NCI-H146 treated with DMSO at 0.1 percent for 48 hours (cell line): ENCODE measurements at regions not wholly inside any gene's neighbourhood (a gene's known extent, or its start where the extent isn't known, plus 50 kb on each side); places are given as distances from the start of the nearest gene placed in this dataset.
"Not testable (repeated sequence)": the region's sequence is repeated elsewhere in the genome, so short reads cannot be mapped to it uniquely, and the experiment has no call there.

Experiments
- DNase-seq: peaks from one replicate; lab custom pipeline; 2025; ENCODE audit not compliant: unreplicated experiment; lab: John Stamatoyannopoulos, UW

DNA sequence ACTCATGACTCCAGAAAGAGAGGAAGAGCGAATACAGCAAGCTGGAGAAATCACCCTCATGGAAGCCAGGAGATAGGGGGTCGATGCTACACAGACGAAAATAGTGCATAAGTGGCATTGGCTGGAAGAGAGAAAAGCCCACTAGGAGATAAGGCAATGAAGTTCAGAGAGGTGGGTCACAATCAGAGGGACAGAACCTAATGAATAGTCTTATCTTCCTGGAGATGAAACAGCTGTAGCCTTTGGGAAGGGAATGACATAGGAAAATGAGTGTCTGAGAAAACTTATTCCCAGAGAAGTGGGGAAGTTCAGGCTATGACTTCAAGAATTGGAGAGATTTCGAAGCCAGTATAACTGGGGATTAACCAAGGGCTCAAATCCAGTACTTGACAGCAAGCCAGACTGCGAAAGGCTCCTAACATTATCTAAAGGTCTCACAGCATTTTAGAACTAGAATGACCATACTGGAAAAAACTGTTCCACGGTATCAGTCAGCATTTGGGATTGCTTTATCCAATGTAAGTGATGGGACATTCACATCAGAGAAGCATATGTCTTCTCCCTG, 211.1 kb downstream of the ZNF365 start:
- no peak for DNase-seq

DNA sequence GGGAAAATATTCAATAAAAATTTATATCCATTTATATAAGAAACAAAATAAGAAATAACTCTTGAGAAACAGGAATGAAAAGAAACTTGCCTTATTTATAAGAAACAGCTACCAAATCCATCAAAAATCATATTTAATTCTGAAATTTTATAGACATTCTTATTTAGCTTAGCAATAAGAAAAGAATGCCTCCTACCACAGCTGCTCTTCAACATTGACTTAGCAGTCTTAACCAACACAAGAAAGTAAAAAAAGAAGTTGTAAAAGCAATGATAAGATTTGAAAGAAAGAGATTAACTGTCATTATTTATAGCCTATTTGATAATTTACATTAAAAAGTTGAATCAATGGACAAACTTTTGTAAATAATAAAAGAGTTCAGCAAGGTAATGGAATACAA, 212.8 kb downstream of the ZNF365 start:
- DNase-seq = no peak

DNA sequence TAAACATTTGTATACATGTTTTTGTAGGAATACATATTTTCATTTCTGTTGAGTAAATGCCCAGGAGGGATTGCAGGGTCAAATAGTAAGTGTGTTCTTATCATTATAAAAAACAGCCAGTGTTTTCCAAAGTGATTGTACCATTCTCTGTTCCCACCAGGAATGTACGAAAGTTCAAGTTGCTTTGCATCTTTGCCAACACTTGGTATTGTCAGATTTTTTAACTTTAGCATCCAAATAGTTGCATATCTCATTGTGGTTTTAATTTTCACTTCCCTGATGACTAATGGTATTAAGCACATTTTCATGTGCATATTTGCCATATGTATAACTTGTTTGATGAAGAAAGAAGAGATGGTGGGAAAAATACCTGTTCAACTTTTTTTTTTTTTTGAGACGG, 213.9 kb downstream of the ZNF365 start:
- no peak for DNase-seq

DNA sequence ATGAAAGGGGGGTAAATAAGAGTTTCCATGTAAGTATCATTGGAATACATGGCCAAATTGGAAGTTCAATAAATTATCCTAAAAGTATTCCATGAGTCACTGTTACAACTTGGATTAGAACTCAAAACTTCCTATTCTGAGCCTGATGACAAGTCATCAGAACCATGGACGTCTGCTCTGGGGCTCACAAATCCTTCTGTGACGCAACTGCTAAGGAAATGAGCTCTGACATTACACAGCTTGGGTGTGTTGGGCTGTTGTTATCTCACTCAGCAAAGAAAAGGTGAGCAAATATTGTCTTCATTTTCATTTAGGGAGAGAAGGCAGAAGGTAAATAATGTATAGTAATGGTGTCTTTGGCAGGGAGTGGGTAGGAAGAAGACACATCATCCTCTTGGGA, 214.8 kb upstream of the ADO start:
- DNase-seq = no peak

DNA sequence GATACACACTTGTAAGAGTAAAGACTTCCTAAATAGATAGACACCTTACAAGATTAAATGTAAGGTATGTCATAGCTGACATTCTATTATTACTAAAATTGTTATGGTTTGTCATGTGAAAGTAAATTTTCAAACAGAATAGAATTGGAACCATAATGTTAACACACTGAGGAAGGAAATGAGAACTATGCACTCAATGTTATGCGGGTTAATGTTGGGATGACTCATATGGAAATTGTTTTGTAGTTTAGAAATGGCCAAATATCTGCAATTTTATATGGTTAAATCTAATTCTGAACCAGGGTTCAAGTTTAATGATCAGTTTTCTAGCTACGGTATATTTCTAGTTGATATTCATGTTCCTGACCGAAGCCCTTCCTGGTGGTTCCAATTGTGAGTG, 214.2 kb upstream of the ADO start:
- DNase-seq = no peak

DNA sequence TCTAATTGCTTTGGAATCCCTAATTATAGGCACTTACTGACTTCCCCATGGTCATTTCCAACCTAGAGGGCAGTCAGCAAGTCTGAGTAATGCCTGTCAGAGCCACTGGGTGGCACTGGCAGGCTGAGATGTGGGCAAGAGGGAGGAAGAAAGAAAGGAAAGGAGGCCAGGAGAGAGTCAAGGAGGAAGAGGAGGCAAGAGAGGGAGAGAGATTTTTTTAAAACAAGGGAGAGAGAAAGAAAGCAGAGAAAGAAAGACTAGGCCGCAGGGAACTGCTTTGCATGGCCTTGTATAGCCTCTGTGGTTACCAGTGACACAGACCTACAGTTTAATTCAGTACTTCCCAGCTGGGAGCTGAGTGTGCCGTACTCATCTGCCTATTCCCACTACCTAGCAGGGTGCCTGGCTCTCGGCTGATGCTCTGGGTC, 210.4 kb upstream of the ADO start:
- no peak for DNase-seq

DNA sequence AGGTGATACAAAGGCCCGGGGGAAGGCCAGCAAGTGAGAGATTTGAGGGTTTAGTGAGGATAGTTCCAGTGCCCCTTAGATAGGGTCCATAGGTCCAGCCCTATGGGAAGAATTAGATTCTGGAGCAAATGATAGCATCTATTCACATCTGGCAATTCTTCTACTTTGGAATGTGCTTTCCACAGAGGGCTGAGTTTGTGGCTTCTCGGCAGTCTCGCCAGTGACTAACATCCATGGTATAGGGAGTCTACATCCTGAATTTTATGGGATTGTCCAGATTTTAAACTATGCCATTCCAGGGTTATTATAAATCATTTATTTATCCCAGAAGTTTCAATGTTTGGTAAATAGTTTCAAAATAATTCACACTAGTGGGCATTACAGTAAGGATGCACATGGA, 207.3 kb upstream of the ADO start:
- no peak for DNase-seq

DNA sequence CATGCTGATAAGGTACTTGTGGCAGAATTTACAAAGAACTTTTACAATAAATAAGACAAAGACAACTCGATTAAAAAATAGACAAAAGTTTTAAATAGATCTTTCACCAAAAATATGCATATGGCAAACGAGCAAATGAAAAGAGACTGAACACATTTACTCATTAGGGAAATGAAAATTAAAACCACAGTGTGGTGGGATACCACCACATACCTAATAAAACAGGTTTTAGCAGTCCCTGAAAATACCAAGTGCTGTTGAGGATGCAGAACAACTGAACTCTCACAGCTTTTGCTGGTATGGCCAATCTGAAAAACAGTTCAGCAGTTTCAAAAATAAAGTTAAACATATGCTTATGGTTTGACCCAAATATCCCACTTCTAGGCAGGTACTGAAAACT, 205.4 kb upstream of the ADO start:
- no peak for DNase-seq

DNA sequence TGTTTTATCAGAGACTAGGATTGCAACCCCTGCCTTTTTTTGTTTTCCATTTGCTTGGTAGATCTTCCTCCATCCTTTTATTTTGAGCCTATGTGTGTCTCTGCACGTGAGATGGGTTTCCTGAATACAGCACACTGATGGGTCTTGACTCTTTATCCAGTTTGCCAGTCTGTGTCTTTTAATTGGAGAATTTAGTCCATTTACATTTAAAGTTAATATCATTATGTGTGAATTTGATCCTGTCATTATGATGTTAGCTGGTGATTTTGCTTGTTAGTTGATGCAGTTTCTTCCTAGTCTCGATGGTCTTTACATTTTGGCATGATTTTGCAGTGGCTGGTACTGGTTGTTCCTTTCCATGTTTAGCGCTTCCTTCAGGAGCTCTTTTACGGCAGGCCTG, 198.0 kb upstream of the ADO start:
- DNase-seq = not testable (repeated sequence)

DNA sequence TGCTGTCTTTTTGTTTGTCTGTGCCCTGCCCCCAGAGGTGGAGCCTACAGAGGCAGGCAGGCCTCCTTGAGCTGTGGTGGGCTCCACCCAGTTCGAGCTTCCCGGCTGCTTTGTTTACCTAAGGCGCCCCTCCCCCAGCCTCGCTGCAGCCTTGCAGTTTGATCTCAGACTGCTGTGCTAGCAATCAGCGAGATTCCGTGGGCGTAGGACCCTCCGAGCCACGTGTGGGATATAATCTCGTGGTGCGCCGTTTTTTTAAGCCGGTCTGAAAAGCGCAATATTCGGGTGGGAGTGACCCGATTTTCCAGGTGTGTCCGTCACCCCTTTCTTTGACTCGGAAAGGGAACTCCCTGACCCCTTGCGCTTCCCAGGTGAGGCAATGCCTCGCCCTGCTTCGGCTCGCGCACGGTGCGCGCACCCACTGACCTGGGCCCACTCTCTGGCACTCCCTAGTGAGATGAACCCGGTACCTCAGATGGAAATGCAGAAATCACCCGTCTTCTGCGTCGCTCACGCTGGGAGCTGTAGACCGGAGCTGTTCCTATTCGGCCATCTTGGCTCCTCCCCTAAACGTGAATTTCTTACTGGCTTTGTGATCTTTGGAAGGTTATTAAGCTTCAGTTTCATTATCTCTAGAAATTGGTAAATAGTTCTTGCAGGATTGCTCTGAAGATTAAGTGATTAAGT, 196.2 kb upstream of the ADO start:
- DNase-seq = not testable (repeated sequence)

DNA sequence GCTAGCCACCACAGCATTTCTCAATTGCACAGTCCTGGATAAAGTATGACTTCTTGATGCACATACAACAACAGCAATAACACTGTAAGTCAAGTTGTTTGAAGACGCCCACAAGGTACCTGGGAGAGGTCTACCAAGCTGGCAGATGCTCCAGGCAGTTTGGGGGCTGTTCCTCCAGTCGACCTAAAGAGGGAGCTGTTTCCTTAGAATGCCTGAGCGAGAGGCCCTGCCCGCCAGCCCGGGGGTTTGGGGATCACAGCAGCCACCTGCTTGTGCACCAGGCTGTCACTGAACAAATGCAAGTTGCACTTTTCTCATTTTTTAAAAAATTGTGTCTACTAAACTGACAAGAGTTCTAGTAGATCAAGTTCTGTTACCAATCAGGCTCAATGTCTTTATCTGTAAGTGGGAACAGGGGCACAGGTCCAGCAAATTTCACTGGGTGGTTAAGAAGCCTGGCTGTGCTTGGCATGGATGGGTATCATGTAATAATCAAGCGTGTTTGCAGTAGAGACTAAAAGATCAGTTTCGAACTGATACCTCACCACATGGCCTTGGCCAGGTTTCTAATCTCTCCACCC, 193.8 kb upstream of the ADO start:
- no peak for DNase-seq

DNA sequence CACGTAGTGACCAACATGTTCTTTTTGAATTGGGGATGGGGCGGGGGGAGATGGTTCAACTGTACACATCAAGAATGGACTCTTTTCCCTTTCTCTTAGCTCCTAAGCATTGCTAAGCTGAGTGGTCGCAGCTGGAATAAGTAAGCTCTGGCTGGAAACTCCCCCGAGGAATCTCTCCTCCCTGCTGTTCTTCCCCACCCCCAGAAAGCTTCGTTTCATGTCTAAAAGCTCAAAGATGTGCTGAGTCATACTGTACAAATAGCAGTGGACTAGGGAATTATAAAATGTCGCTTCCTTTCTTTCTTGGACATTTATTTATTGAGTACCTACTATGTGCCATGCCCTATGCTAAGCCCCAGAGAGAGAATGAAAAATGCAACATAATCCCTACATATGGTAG, 191.1 kb upstream of the ADO start:
- DNase-seq = no peak

DNA sequence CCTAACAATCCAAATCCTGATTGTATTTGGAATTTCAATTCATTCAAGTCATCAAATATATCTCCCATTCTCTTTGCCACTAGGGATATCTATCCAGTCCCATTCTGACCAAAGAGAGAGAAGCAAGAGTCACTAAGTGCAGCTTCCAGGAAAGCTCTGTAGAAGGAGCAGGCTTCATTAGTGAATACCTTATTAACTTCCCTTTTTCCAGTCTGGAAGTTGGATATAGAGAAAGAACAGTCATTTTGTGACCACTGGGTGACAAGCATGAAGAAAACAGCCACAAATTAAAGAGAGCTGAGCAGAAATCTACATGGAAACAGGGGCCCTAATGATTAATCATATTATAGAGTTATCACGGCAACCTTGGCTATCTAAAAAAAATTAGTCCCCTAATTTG, 190.7 kb upstream of the ADO start:
- DNase-seq = no peak

DNA sequence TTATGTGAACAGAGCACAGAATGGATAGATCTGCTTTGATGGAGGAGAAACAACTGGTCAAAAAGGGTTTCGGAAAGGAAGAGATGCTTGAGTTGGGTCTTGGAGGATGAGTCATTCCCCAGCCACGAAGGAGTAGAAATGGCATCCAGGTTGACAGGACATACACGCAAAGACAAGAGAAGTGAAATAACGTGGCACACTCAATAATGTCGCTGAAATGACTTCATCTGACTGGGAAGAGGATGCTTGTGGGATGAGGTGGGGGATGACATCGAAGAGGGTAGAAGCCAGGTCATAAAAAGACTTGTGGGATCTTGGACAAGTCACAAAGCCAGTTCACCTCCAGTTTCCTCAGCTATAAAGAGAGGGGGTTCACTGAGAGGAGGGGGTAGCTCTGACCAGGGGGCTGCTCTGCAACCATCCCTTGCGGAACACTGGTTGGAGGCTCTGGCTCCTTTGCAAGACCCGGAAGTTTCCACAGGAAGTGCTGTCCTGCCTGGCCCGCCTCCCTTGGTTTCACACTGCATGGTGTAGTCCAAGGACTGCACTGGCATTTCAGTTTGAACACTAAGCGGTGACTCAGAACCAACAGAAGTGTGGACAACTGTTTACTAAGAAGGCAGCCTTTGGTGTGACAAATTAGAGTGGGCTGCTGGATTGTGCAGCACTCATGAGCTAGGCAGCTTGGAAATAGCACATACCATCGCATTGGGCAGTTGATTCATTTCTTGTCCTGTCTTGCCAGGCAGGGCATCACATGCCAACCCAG, 189.9 kb upstream of the ADO start:
- no peak for DNase-seq

DNA sequence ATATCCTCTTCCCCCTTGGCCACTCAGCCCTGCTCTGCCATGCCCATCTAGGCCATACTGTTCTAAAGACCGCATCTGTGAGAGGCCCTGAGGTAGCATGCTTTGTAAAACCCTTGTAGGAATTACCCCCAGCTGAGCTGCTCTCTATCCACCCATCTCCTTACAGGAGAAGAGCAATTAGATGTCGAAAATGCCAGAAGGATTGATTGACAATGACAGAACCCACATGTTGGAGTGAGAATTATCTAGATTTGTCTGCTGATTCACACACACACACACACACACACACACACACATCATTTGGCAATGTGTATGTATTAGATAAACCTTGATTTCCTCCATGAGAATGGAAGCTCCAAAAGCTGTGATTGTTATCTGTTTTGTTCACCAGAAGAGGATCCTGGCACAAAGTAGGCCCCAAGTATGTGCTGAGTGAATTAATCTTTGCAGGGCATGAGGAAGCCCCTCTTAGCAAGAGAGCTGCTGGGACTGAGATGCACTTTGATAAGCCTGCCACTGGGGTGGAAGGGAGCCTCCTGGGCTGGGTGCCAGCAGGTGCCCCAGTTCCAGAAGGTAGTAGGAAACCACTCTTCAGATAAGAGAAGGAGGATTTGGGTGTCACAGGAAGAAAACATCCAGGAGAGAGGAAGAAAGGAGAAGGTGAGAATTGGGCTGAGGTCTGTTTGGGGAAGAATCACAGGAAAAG, 187.5 kb upstream of the ADO start:
- DNase-seq = no peak

DNA sequence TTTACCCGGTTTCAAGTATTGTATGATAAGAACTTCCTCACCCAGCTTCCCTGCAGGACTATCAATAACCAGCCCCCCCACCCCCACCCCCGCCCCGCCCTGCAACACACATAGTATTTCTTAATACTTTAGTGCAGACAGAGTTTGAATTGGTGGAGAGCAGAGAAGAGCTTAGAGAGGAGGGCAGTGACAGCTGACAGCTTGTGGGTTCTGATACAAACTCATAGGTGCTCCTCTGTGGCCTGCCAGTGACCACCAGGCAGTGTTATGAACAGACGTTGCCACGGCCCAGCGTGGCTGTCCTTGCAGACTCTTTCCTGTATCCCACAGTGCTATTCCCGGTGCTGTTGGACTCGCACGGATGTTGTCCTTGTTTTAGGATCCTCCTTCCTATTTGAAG, 186.9 kb upstream of the ADO start:
- no peak for DNase-seq

DNA sequence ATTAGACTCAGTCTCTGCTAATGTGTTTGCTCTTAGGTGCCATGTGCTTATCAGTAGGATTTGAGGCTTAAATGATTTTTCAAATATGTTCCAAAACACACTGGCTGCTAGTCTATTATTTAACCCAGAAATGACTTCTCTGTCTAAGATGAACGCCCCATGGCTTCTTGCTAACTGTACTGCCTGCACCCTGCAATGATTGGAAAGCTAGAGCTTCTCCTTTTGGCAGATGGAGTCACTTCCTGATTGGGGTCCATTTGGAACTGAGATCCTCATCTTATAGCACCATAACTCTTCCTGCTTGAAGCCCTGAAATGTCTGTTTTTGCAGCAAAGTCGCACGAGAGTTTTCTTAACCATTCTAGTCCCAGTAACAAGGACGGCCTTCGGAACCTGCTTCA, 186.5 kb upstream of the ADO start:
- no peak for DNase-seq

DNA sequence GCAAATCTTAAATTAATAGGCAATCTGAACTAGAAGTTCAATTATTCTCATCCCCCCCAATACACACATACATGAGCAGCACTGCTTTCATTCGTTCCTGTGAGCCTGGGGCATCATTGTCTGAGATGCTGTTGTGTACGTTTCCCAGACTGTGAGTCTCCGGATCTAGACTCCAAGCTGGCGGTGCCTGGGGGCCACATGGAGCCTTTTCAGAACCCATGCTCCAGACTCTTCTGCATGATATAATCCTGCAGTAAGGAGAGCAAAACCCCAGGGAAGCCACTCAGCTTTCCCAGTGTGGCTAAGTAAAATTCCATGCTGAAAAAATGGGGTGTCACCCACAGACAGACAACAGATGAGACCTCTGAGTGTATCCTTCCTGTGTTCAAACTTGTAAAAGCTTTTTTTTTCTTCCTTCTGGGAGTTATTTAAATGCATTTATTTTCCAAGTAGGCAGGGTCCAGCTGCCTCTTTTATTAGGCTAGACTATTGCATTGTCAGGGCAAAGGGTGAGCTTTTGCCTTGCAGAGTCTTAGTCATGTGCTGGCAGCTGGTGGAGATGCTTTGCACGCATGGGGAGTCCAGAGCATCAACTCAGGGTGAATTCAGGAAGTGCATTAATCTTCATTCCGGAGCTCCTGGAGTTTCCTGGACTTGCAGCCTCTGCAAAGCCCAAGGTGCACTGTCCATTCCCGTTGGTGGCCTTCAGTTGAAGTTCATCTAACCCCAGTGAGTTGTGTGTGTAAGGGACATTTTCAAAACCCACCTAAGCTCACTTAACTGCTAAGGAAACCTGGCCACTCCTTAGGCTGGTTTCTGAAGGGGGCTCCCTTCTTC, 185.7 kb upstream of the ADO start:
- no peak for DNase-seq

DNA sequence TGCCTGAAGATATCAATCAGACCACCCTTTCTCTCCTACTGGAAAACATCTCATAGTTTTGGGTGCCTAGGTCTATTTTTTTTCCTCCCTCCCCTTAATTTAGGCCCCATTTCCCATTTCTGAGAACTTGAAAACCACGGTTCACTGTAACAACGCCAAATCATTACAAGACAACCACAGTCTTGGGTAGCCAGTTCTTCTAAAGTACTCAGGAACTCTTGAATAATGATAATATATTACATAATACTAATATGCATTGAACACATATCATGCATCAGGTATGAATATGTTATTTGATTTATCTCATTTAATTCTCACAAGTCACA, 185.1 kb upstream of the ADO start:
- DNase-seq = no peak

DNA sequence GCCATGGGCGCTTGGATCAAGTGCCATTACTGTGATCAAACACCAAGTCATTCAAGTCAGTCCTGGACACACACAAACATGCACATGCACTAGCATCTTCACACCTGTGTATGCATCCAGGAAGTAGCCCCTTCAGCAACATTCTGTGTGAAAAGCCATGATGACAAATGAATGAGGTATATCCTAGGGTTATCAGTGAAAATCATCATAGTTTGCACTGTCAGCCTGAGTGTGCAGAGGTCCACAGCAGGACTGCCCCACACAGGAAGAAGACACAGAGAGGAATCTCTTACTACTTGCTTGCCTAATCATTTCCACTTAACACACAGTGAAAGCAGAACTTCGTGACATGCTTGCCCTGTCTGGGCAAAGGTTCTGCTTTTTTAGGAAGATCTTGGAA, 184.0 kb upstream of the ADO start:
- DNase-seq = no peak

DNA sequence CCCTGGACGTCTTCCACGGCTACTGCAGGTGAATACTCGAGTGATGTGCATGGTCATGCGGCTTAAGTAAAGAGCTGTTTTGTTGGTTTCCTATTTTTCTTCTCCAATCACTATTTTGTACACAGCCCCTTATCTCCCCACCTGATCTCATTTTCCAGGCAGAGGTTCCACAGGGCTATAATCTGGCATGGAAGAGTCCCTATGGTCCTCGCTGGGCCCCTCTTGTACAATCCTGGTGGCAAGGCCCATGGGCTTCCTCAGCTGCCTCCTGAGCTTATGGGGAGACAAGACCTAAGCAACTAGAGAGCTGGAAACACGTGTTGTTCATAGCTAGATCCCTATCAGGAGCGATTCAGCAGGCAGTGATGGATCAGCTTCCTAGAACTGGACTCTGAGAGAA, 181.3 kb upstream of the ADO start:
- DNase-seq = no peak
